Liver (tissue), 3 donors: ENCODE measurements at regions not wholly inside any gene's neighbourhood (a gene's known extent, or its start where the extent isn't known, plus 50 kb on each side); places are given as distances from the start of the nearest gene placed in this dataset.
"Not testable (repeated sequence)": the region's sequence is repeated elsewhere in the genome, so short reads cannot be mapped to it uniquely, and the experiment has no call there.

Experiments used
- EGR1 ChIP-seq, 2 donors: IDR thresholded peaks; 2 replicates each; pipeline ENCODE4 v1.6.1; 2016 to 2018; ENCODE audit warnings: antibody characterized with exemption in 2 of 2, low read depth in 2 of 2
- FOXA1 ChIP-seq: IDR thresholded peaks from 2 replicates; pipeline ENCODE4 v1.6.1; 2016; ENCODE audit warnings: antibody characterized with exemption
- GABPA ChIP-seq, 2 donors: IDR thresholded peaks in 1 of 2; conservative IDR thresholded peaks in 1 of 2; 2 replicates each; pipeline ENCODE4 v1.6.1; 2016; ENCODE audit warnings: antibody characterized with exemption in 2 of 2, mild to moderate bottlenecking in 1 of 2, moderate library complexity in 1 of 2
- HNF4G ChIP-seq: IDR thresholded peaks from 2 replicates; pipeline ENCODE4 v1.6.1; 2016; ENCODE audit warnings: antibody characterized with exemption
- JUND ChIP-seq, 2 donors: IDR thresholded peaks; 2 replicates each; pipeline ENCODE4 v1.6.1; 2016; ENCODE audit warnings: antibody characterized with exemption in 2 of 2
- REST ChIP-seq: IDR thresholded peaks from 2 replicates; pipeline ENCODE4 v1.6.1; 2016; ENCODE audit warnings: antibody characterized with exemption, mild to moderate bottlenecking
- TAF1 ChIP-seq: conservative IDR thresholded peaks from 2 replicates; pipeline ENCODE4 v1.6.1; 2016; ENCODE audit warnings: antibody characterized with exemption, mild to moderate bottlenecking
- YY1 ChIP-seq: IDR thresholded peaks from 2 replicates; pipeline ENCODE4 v1.6.1; 2016; ENCODE audit warnings: antibody characterized with exemption, mild to moderate bottlenecking
- TF ChIP-seq, protein P1 (sequence below): fragments of 150-350 bp; IDR thresholded peaks from 2 replicates; pipeline ENCODE4 v1.5.1; 2017; ENCODE audit warnings: improper control_type of control experiment, low read depth, low read length; ENCODE audit not compliant: missing input control
- TF ChIP-seq, protein P2 (sequence below): IDR thresholded peaks from 2 replicates; pipeline ENCODE4 v1.6.1; 2016; ENCODE audit warnings: antibody characterized with exemption
- TF ChIP-seq, protein P3 (sequence below): IDR thresholded peaks from 2 replicates; pipeline ENCODE4 v1.6.1; 2016; ENCODE audit warnings: antibody characterized with exemption
- TF ChIP-seq, protein P4 (sequence below): IDR thresholded peaks from 2 replicates; pipeline ENCODE4 v1.6.1; 2016; ENCODE audit warnings: antibody characterized with exemption
- donor health status: healthy.
- donor health status: healthy.

- TF ChIP-seq TAF1; JUND (IDR thresholded peaks at IDR 0.05); REST; GABPA (IDR thresholded peaks at IDR 0.05 in 1 of 2, conservative IDR thresholded peaks at IDR 0.05 in 1 of 2); YY1; EGR1 (IDR thresholded peaks at IDR 0.05; ENCODE audit: low read depth in 2 of 2); FOXA1; HNF4G: not testable (repeated sequence)
- TF ChIP-seq, protein P1, sequence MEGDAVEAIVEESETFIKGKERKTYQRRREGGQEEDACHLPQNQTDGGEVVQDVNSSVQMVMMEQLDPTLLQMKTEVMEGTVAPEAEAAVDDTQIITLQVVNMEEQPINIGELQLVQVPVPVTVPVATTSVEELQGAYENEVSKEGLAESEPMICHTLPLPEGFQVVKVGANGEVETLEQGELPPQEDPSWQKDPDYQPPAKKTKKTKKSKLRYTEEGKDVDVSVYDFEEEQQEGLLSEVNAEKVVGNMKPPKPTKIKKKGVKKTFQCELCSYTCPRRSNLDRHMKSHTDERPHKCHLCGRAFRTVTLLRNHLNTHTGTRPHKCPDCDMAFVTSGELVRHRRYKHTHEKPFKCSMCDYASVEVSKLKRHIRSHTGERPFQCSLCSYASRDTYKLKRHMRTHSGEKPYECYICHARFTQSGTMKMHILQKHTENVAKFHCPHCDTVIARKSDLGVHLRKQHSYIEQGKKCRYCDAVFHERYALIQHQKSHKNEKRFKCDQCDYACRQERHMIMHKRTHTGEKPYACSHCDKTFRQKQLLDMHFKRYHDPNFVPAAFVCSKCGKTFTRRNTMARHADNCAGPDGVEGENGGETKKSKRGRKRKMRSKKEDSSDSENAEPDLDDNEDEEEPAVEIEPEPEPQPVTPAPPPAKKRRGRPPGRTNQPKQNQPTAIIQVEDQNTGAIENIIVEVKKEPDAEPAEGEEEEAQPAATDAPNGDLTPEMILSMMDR = not testable (repeated sequence)
- TF ChIP-seq, protein P2, sequence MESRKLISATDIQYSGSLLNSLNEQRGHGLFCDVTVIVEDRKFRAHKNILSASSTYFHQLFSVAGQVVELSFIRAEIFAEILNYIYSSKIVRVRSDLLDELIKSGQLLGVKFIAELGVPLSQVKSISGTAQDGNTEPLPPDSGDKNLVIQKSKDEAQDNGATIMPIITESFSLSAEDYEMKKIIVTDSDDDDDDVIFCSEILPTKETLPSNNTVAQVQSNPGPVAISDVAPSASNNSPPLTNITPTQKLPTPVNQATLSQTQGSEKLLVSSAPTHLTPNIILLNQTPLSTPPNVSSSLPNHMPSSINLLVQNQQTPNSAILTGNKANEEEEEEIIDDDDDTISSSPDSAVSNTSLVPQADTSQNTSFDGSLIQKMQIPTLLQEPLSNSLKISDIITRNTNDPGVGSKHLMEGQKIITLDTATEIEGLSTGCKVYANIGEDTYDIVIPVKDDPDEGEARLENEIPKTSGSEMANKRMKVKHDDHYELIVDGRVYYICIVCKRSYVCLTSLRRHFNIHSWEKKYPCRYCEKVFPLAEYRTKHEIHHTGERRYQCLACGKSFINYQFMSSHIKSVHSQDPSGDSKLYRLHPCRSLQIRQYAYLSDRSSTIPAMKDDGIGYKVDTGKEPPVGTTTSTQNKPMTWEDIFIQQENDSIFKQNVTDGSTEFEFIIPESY = not testable (repeated sequence)
- TF ChIP-seq, protein P3, sequence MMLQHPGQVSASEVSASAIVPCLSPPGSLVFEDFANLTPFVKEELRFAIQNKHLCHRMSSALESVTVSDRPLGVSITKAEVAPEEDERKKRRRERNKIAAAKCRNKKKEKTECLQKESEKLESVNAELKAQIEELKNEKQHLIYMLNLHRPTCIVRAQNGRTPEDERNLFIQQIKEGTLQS = not testable (repeated sequence)
- TF ChIP-seq, protein P4, sequence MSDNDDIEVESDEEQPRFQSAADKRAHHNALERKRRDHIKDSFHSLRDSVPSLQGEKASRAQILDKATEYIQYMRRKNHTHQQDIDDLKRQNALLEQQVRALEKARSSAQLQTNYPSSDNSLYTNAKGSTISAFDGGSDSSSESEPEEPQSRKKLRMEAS = not testable (repeated sequence)
Observed at GRCh38 chrX:118246961-118247360, 98.9 kb upstream of the WDR44 start.
